ENCODE measurements at regions not wholly inside any gene's neighbourhood (a gene's known extent, or its start where the extent isn't known, plus 50 kb on each side); places are given as distances from the start of the nearest gene placed in this dataset.

- no peak for DNase-seq (ENCODE audit: low spot score)
Measured at GRCh38 chr10:78543749-78544362, 510.2 kb downstream of the RPS24 start.

GRCh38 chr10:78544423-78545090 is 510.9 kb downstream of the RPS24 start:
- no peak for DNase-seq (ENCODE audit: low spot score)

DNA sequence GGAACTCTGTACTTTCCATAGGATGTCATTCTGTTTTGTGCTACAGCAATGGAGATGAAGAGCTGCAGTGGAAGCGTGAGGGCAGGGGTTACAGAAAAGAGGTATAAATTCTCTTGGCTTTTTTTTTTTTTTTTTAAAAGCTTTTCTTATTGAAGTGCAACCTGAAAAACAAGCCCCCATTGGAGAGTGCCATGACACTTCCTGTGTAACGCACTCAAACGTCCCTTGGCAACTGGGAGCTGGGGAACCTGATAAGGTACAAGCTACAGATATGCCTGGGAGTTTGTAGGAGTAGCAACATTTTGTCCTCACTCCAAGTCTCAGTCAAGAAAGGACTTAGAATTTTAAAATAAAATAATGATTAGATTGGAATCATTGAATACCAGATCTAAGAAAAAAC is 512.1 kb downstream of the RPS24 start:
- no peak for DNase-seq (ENCODE audit: low spot score)

DNA sequence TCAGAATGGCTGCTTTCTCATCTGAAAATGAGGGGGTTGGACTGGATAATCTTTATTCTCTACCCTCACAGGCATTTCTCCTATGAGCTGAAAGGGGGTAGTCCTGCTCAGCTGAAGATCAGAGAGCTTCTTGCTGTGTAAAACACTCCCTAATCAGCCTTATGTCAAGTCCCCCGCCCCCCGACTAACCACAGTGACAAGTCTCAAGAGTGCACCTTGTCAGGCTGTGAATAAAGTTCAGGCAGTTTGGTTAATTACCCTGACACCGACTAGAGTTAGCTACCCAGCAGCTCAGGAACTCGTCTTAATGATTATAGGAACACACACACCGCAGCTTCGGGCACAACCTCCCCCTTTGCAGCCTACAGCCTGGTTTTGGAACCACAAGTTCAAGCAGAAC is 513.7 kb downstream of the RPS24 start:
- no peak for DNase-seq (ENCODE audit: low spot score)

- DNase-seq (ENCODE audit: low spot score) = no peak
Measured at GRCh38 chr10:78547905-78548304, 514.2 kb downstream of the RPS24 start.

- no peak for DNase-seq (ENCODE audit: low spot score)
Measured at GRCh38 chr10:78548369-78548768, 514.7 kb downstream of the RPS24 start.

DNA sequence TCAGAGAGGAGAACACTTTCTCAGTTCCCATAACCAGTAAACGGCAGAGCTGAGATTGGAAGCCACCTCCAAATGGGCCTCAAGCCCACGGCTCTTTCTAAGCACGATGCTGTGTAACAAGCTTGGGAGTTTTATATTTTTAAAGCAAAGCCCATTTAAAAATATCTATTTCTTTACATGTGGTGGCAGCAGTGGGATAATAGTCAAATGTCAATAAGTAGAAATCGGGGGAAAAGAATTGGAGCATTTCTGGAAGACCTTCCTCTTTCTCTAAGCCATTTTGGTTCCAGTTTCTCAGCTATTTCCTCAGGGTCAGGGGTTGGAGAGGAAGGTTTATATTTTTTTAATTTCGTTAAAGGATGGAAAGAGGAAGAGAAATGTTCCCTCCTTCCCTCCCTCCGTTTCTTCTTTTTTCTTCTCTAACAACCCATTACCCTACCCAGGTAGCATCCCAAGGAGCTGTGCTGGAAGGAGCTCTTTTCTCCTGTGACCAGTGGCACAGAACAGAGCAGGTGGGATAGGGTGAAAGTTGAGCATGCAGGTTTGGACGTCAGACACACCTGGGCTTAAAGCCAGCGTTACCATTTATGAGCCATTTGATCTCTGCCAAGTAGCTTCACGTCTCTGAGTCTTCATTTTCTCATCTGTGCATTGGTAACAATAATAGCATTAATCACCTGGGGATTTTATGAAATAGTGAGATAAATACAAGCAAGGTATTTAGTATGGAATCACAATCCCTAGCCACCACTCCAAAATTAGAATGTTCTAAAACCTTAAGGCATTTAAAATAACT is 515.7 kb downstream of the RPS24 start:
- no peak for DNase-seq (ENCODE audit: low spot score)

DNA sequence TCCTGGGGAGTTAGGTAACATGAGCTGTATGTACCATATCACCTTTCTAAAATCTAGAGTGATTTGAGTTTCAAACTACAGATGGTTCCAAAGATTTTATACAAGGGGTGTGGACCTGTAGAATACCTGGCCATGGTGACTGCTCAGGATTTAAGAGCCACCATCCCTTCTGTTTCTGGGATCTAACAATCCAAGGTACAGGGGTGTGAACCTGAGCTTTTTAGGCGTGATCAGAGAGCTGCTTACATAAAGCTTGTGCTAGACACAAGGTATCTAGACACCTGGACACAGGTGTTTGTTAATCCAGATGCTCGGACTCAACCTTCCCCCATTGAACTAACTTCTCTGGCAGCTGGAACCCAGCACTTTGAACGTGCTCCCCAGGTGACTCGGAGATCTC is 516.4 kb downstream of the RPS24 start:
- DNase-seq (ENCODE audit: low spot score) = no peak

DNA sequence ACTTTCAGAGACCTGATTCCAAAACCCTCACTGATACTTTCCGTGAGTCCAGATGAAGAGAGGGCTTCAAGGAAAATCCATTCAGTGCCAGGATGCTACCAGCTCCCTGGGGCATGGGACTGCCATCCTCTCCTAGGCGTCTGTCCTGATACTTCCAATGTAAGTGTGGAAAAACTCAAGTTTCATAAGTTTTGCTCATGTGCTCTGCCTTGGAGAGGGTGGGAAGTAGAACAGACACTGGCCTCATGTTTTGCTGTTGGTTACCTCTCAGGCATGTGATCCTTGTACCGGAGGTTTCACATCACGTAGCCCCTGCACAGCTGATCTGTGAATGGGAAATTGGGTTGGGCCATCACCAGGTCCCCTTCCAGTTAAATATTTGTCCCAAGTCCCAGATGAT is 517.1 kb downstream of the RPS24 start:
- no peak for DNase-seq (ENCODE audit: low spot score)

DNA sequence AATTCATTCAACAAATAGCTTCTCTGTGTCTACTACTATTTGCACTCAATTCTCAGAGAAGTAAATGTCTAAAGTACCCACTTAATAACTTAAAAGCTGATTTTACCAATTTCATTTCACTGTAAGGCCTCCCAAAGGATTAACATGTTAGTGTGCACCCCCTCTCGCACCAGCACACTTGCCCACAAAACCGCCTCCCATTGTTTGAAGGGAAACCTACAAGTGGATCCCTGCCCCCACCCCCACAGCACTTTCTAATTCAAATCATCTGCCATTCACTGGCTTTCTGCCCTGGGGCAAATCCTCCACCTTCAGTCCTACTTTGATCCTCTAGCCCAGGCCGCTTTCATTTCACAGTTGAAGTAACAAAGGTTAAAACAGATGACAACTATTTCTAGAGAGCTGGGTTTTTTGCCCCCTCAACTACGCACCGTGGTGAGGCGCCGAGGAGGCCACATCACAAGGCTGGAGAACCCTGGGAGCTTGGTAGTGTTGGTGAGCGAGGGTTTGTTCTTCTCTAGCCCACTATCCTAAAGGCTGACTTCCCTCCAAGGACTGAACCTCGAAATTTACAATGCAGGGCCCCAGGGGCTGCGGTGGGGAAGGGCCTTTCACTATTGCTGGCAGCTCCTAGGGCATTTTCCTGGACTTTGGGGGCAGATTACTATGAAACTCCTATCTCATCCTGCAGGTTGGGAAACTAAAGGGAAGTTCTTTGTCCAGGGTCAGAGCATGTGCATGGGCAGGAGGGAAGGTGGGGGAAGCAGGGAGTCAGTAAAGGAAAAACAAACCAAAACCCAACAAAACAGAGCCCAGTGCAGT is 517.4 kb upstream of the ZMIZ1 start:
- DNase-seq (ENCODE audit: low spot score) = no peak

DNA sequence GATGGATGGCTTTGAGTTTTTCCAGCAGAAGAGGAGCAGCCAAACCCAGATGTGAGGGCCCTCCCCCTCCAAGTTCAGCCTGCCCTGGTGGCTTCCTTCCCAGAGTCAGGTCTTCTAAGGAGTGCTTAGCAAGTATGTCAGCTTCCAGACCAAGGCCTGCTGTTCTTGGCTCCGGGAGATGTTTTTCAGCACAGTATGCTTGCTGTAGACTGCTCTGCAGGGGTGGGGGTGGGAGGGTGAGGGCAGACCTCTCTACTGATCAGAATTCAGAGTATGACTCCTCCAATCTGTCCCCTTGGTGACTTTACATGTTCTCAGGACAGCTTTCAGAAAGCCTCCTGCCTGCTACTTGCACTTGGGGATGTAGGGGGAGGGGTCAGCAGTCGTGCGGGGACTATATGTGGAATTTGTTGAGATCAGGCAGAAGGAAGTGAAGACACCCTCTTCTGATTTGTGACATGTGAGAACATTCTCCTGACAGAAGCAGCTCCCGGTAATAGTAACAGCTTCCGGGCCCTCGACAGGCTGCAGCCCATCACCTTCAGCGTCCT is 516.4 kb upstream of the ZMIZ1 start:
- DNase-seq (ENCODE audit: low spot score) = no peak

GRCh38 chr10:78553792-78554191 is 515.0 kb upstream of the ZMIZ1 start:
- no peak for DNase-seq (ENCODE audit: low spot score)

- DNase-seq (ENCODE audit: low spot score) = no peak
Measured at GRCh38 chr10:78555128-78555527, 513.6 kb upstream of the ZMIZ1 start.

DNA sequence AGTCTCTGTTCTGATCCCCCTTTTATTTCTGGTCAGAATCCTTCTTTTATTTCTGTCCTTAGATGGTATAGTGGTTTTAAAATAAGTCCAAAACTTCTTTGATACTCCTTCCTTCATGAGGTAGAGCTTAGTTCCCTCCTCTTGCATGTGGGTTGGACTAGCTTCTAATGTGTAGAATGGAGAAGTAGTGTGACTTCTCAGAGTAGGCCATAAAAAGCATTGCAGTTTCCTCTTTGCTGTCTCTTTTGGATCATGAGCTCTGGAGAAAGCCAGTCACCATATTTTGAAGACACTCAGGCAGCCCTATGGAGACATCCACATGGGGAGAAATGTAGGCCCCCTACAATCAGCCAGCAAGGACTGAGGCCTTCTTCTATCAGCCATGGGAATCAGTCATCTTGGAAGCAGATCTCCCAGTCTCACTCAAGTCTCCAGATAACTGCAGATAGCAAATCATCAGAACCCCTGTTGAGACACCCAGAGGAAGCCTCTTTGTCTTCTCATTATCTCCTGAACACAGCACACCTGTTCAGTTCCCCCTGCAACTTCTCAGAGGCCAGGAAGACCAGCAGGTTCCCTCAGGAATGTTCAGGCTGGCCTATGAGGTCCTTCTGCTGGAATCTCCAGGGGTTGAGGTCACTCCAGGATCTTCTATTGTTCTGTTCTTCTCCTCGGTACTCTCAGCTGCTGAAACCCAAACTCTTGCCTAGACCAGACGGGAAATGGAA is 511.9 kb upstream of the ZMIZ1 start:
- DNase-seq (ENCODE audit: low spot score) = no peak

- DNase-seq (ENCODE audit: low spot score) = no peak
Measured at GRCh38 chr10:78557433-78557925, 511.3 kb upstream of the ZMIZ1 start.

- no peak for DNase-seq (ENCODE audit: low spot score)
Measured at GRCh38 chr10:78559661-78560340, 509.0 kb upstream of the ZMIZ1 start.

- no peak for DNase-seq (ENCODE audit: low spot score)
Measured at GRCh38 chr10:78560341-78560688, 508.5 kb upstream of the ZMIZ1 start.

DNA sequence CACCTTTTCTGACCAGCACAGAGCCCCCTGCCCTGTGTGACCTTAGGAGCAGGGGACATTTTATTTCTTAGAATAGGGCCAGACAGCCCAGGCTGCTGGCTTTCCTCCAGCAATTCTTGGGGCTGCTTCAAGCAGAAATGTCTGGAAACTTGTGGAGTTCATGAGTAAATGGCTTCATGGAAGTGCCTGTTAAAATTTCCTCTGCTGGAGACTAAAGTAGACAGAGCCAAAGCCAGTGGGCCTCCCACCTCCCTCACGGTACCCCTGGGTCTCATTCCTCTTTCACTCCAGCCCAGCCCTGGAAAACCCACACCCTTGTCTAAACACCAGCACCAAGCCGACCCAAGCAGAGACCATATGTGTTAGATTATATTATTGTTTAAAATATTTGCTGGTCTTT is 505.5 kb upstream of the ZMIZ1 start:
- no peak for DNase-seq (ENCODE audit: low spot score)

DNA sequence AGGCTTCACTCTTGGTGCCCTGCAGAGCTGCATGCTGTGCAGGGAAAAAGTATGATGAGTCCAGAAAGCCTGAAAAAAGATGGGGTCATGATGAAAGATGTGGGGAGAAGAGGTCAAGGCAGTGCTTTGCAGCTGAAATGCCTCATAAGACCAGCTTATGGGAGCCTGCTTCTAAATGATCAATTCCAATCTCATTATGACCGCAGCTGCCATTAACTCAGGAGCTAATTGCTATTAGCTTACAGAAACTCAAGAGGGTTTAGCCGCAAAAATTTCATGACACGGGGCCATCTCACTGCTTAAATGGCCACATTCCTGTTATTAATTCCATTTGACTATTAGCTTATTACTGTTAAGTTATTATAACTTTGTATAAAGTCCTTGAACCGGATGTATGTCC is 502.9 kb upstream of the ZMIZ1 start:
- no peak for DNase-seq (ENCODE audit: low spot score)

DNA sequence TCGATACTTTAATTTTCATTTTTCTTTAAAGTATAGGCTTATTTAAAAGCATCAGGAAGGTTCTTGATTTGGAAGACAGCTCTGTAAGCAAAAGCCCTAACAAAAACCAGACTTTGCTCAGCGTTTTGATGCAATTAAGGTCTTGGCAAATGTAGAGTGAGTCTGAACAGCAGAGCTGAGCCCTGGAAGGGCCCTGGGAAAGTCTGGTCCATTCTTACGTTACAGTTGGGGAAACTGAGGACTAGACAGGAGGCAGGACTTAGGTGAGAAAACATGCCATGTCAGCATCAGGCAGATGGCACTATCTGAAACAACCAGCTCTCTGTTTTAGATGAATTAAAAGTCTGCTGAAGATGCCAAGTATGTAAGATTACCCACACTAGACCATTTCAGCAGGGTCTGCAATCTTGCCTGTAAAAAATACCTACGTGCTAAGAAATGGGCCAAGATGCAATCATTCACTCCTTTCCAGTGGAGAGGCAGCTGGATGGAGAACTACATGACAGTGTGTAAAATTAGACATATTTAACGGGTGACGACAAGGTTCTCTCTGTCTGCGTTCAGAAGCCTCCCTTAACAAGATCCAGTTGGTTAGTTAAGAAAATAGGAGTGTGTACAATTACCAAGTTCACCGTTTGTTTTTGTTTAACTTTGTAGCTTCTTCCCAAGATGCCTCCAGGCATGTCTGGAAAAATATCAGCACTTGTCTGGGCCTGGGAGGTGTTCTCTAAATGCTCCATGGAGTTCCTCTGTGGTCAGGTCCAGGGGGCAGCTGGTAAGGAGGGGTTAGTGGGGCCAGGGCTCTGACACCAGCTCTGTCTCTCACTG is 502.3 kb upstream of the ZMIZ1 start:
- DNase-seq (ENCODE audit: low spot score) = no peak

Measured in hematopoietic multipotent progenitor cell treated with erythropoietin and hydrocortisone succinate and interleukin-3 and kit ligand, for 17 days (in vitro differentiated cells).